ENCODE measurements at regions not wholly inside any gene's neighbourhood (a gene's known extent, or its start where the extent isn't known, plus 50 kb on each side); places are given as distances from the start of the nearest gene placed in this dataset.

DNA sequence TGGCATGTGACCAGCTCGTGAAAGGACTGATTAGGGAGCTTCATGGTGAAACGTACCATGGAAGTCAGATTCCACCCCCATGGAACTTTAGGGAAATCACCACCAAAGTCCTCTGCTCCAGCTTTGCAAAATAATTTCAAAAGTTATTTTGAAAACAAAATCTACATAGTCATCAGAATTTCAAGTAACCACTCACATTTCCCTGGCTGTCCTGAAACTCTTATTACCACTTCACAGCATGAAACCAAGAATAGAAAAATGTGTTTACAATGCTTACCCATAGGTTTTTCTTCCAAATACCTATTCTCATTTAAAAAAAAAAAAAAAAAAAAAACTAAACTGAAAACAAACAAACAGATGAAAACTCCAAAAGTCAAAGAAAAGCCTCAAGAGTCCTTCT is 198.7 kb downstream of the PDGFRA start (continued):
- TF ChIP-seq, protein P1, sequence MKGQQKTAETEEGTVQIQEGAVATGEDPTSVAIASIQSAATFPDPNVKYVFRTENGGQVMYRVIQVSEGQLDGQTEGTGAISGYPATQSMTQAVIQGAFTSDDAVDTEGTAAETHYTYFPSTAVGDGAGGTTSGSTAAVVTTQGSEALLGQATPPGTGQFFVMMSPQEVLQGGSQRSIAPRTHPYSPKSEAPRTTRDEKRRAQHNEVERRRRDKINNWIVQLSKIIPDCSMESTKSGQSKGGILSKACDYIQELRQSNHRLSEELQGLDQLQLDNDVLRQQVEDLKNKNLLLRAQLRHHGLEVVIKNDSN (IDR thresholded peaks at IDR 0.05; ENCODE audit: borderline replicate concordance, extremely low read length, insufficient read depth, low read depth, low read length), result no peak
- TF ChIP-seq RFX5 (IDR thresholded peaks at IDR 0.05; ENCODE audit: low read depth, low read length) (no peak), SMARCA5 (IDR thresholded peaks at IDR 0.05) (no peak), CBX5 (IDR thresholded peaks at IDR 0.05; ENCODE audit: low read depth) (no peak), SUPT20H (IDR thresholded peaks at IDR 0.05; ENCODE audit: borderline replicate concordance, control insufficient read depth, low read depth, low read length) (no peak), HCFC1 (IDR thresholded peaks at IDR 0.05; ENCODE audit: low read length) (no peak)
- TF ChIP-seq, protein P2, sequence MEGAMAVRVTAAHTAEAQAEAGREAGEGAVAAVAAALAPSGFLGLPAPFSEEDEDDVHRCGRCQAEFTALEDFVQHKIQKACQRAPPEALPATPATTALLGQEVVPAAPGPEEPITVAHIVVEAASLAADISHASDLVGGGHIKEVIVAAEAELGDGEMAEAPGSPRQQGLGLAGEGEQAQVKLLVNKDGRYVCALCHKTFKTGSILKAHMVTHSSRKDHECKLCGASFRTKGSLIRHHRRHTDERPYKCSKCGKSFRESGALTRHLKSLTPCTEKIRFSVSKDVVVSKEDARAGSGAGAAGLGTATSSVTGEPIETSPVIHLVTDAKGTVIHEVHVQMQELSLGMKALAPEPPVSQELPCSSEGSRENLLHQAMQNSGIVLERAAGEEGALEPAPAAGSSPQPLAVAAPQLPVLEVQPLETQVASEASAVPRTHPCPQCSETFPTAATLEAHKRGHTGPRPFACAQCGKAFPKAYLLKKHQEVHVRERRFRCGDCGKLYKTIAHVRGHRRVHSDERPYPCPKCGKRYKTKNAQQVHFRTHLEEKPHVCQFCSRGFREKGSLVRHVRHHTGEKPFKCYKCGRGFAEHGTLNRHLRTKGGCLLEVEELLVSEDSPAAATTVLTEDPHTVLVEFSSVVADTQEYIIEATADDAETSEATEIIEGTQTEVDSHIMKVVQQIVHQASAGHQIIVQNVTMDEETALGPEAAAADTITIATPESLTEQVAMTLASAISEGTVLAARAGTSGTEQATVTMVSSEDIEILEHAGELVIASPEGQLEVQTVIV (IDR thresholded peaks at IDR 0.05; ENCODE audit: borderline replicate concordance, partially characterized antibody), result no peak
- TF ChIP-seq, protein P3, sequence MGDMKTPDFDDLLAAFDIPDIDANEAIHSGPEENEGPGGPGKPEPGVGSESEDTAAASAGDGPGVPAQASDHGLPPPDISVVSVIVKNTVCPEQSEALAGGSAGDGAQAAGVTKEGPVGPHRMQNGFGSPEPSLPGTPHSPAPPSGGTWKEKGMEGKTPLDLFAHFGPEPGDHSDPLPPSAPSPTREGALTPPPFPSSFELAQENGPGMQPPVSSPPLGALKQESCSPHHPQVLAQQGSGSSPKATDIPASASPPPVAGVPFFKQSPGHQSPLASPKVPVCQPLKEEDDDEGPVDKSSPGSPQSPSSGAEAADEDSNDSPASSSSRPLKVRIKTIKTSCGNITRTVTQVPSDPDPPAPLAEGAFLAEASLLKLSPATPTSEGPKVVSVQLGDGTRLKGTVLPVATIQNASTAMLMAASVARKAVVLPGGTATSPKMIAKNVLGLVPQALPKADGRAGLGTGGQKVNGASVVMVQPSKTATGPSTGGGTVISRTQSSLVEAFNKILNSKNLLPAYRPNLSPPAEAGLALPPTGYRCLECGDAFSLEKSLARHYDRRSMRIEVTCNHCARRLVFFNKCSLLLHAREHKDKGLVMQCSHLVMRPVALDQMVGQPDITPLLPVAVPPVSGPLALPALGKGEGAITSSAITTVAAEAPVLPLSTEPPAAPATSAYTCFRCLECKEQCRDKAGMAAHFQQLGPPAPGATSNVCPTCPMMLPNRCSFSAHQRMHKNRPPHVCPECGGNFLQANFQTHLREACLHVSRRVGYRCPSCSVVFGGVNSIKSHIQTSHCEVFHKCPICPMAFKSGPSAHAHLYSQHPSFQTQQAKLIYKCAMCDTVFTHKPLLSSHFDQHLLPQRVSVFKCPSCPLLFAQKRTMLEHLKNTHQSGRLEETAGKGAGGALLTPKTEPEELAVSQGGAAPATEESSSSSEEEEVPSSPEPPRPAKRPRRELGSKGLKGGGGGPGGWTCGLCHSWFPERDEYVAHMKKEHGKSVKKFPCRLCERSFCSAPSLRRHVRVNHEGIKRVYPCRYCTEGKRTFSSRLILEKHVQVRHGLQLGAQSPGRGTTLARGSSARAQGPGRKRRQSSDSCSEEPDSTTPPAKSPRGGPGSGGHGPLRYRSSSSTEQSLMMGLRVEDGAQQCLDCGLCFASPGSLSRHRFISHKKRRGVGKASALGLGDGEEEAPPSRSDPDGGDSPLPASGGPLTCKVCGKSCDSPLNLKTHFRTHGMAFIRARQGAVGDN (IDR thresholded peaks at IDR 0.05), result no peak

Data from GM12878 (cell line).